ENCODE measurements at regions not wholly inside any gene's neighbourhood (a gene's known extent, or its start where the extent isn't known, plus 50 kb on each side); places are given as distances from the start of the nearest gene placed in this dataset.

DNA sequence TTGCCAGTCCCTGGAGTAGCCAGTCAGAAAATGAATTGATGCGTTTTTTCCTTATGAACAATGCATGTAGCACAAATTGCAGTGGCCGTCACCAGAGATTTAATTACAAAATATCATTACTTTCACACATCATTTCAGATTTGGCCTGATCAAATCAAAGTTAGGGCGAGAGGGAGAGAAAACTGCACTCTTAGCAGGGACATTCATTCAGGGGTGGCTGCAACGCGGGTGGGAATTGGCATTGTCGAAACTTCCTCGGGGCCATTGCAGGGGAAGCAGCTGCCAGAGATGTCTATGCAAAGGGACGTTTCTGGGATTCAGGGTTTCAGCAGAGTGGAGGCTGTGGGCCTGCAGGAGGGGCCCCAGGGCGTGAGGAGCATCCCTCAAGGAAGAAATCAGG is 76.5 kb upstream of the TOP1 start:
- no peaks in the 10 kb centered on the region for H4K20me1 ChIP-seq (replicated peaks; ENCODE audit: control insufficient read depth, extremely low read depth, insufficient read depth, low read length)
- dilution Hi-C loops (cut with MboI; ENCODE audit: extremely low pct_ligation_motif_present, low sequenced_read_pairs) (no loop called here), intact Hi-C loops (cut with micrococcal nuclease) (no loop called here)
- ChIA-PET POLR2A (no interaction called here), CTCF (interaction anchor here (2.5 to 3.9 kb wide), 2 partner anchors 11 to 211 kb away, joined by 8 to 40 read pairs; no protein-coding TSS in a partner anchor)
- FAIRE-seq (no peak), DNase-seq (ENCODE audit: low read depth, low spot score) (no peak)
- TF ChIP-seq MYC (IDR thresholded peaks at IDR 0.05; ENCODE audit: low read depth, low read length) (no peak), EZH2 (IDR thresholded peaks at IDR 0.05; ENCODE audit: borderline replicate concordance, low read depth, low read length, severe bottlenecking) (no peak), MAX (IDR thresholded peaks at IDR 0.05; ENCODE audit: insufficient read depth, insufficient read length) (no peak), POLR2AphosphoS5 (IDR thresholded peaks at IDR 0.05; ENCODE audit: insufficient read depth, low read depth, low read length) (no peak), FOS (IDR thresholded peaks at IDR 0.05; ENCODE audit: borderline replicate concordance, insufficient read depth, low read length) (no peak), POLR2A (IDR thresholded peaks at IDR 0.05; ENCODE audit: low read depth, low read length) (no peak), GATA2 (IDR thresholded peaks at IDR 0.05; ENCODE audit: insufficient read depth, insufficient read length, low read depth, low read length) (no peak)
- TF ChIP-seq, protein P1, sequence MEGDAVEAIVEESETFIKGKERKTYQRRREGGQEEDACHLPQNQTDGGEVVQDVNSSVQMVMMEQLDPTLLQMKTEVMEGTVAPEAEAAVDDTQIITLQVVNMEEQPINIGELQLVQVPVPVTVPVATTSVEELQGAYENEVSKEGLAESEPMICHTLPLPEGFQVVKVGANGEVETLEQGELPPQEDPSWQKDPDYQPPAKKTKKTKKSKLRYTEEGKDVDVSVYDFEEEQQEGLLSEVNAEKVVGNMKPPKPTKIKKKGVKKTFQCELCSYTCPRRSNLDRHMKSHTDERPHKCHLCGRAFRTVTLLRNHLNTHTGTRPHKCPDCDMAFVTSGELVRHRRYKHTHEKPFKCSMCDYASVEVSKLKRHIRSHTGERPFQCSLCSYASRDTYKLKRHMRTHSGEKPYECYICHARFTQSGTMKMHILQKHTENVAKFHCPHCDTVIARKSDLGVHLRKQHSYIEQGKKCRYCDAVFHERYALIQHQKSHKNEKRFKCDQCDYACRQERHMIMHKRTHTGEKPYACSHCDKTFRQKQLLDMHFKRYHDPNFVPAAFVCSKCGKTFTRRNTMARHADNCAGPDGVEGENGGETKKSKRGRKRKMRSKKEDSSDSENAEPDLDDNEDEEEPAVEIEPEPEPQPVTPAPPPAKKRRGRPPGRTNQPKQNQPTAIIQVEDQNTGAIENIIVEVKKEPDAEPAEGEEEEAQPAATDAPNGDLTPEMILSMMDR (IDR thresholded peaks at IDR 0.05; ENCODE audit: extremely low read depth in 1 of 2, insufficient read depth in 1 of 2, low read depth in 1 of 2, low read length in 2 of 2): no peak
- H3K4me3 ChIP-seq (replicated peaks in 1 of 3; ENCODE audit: insufficient read depth in 1 of 3, low read depth in 1 of 3, low read length in 3 of 3): no peak overlapping the region
- H3K9me1 ChIP-seq (replicated peaks; ENCODE audit: control insufficient read depth, extremely low read depth, insufficient read depth, low read length): no peaks in the 10 kb centered on the region
- no TSS peak for BruUV-seq (replicated peaks)
- no peaks in the 10 kb centered on the region for H3K4me1 ChIP-seq (ENCODE audit: control insufficient read depth, extremely low read depth, insufficient read depth, low read length)
- H3K9ac ChIP-seq (replicated peaks; ENCODE audit: extremely low read depth, insufficient read depth, low read length): no peak overlapping the region
- H3K79me2 ChIP-seq (ENCODE audit: control insufficient read depth, insufficient read depth, low read length): no peaks in the 10 kb centered on the region
- no peaks in the 10 kb centered on the region for H3K27me3 ChIP-seq (ENCODE audit: control insufficient read depth in 2 of 2, insufficient read depth in 2 of 2, low read length in 2 of 2)
- no peak overlapping the region for H3K4me2 ChIP-seq (ENCODE audit: insufficient read depth, low read length)
- no peaks in the 10 kb centered on the region for H3K9me3 ChIP-seq (replicated peaks; ENCODE audit: control insufficient read depth, insufficient read depth, low read length)
- no peak overlapping the region for H3K27ac ChIP-seq (ENCODE audit: insufficient read depth, low read depth, low read length)
- no peak overlapping the region for H2AFZ ChIP-seq (ENCODE audit: low read depth, low read length)
- no peaks in the 10 kb centered on the region for H3K36me3 ChIP-seq (ENCODE audit: control insufficient read depth in 2 of 2, extremely low read depth in 1 of 2, insufficient read depth in 2 of 2, low read length in 2 of 2)
